ENCODE measurements at regions not wholly inside any gene's neighbourhood (a gene's known extent, or its start where the extent isn't known, plus 50 kb on each side); places are given as distances from the start of the nearest gene placed in this dataset.

GRCh38 chr7:46713868-46714596 is 793.0 kb upstream of the IGFBP3 start:
- TF ChIP-seq POLR2A (IDR thresholded peaks at IDR 0.05) (no peak), CTCF (IDR thresholded peaks at IDR 0.05) (peak in 1 of 7 experiments; percentile 7)
